ENCODE measurements at regions not wholly inside any gene's neighbourhood (a gene's known extent, or its start where the extent isn't known, plus 50 kb on each side); places are given as distances from the start of the nearest gene placed in this dataset.

DNA sequence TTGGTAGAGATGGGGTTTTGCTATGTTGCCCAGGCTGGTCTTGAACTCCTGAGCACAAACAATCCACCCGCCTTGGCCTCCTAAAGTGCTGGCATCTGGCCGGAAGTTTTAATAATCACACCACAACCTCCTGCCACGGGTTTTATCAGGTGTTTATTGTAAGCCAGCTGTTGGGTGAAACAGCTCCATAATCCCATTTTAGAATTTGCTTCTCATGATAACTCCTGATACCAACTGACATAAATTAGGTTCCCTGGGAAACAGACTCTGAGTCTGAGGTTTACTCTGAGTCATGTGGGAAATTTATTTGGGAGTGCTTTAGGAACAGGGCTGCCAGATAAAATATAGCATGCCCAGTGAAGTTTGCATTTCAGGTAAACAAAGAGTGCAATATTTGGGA, 122.6 kb upstream of the MED13 start:
- Mint-ChIP-seq H3K27me3 (ENCODE audit: low read depth) (no peaks in the 10 kb centered on the region), H3K4me3 (no peak overlapping the region), H3K9me3 (peaks cover 3% of the 10 kb centered on the region), H3K36me3 (ENCODE audit: low read depth) (no peaks in the 10 kb centered on the region), H3K27ac (ENCODE audit: unreplicated experiment) (no peak overlapping the region), H3K4me1 (peaks cover 25% of the 10 kb centered on the region)
- TF ChIP-seq, protein P1, sequence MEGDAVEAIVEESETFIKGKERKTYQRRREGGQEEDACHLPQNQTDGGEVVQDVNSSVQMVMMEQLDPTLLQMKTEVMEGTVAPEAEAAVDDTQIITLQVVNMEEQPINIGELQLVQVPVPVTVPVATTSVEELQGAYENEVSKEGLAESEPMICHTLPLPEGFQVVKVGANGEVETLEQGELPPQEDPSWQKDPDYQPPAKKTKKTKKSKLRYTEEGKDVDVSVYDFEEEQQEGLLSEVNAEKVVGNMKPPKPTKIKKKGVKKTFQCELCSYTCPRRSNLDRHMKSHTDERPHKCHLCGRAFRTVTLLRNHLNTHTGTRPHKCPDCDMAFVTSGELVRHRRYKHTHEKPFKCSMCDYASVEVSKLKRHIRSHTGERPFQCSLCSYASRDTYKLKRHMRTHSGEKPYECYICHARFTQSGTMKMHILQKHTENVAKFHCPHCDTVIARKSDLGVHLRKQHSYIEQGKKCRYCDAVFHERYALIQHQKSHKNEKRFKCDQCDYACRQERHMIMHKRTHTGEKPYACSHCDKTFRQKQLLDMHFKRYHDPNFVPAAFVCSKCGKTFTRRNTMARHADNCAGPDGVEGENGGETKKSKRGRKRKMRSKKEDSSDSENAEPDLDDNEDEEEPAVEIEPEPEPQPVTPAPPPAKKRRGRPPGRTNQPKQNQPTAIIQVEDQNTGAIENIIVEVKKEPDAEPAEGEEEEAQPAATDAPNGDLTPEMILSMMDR (conservative IDR thresholded peaks at IDR 0.05) = no peak
- no peak for DNase-seq (ENCODE audit: low read depth, low spot score)

DNA sequence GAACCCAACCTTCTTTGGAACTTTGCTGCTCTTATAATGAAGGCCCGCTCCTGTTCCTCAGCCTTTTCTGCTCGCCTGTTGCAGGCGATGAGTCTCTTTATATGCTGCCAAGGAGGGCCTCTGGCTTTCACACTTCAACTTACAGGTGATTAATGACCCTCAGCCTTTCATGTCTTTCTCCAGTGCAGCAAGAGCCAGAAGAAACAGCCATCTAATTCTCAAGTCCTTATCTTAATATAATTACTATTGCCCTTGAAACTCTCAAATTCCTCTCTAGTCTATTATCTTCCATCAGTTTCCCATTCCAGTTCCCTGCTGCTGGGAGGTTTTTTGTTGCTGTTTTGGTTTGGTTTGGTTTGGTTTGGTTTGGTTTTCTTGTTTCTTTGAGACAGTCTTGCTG, 121.8 kb upstream of the MED13 start:
- Mint-ChIP-seq H3K27ac (ENCODE audit: unreplicated experiment) (no peak overlapping the region), H3K27me3 (ENCODE audit: low read depth) (no peaks in the 10 kb centered on the region), H3K9me3 (peaks cover 3% of the 10 kb centered on the region), H3K4me1 (peaks cover 20% of the 10 kb centered on the region), H3K4me3 (no peak overlapping the region), H3K36me3 (ENCODE audit: low read depth) (no peaks in the 10 kb centered on the region)
- TF ChIP-seq, protein P1 (conservative IDR thresholded peaks at IDR 0.05) = no peak
- DNase-seq (ENCODE audit: low read depth, low spot score) = no peak

DNA sequence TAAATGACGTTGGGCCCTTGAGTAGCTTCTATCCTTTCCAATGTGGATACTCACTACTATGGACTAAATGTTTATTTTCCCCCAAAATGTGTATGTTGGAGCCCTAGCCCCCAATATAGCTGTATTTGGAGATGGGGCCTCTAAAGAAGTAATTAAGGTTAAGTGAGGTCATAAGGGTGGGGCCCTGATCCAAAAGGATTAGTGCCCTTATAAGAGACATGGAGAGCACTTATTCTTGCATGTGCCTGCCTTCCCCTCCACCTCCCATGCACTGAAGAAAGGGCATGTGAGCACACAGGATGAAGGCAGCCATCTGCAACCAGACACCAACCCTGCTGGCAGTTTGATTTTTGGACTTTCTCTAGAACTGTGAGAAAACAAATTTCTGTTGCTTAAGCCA, 115.7 kb upstream of the MED13 start:
- TF ChIP-seq, protein P1 (conservative IDR thresholded peaks at IDR 0.05) = no peak
- H3K27me3 Mint-ChIP-seq (ENCODE audit: low read depth) = no peaks in the 10 kb centered on the region
- no peak overlapping the region for H3K4me3 Mint-ChIP-seq
- no peak overlapping the region for H3K27ac Mint-ChIP-seq (ENCODE audit: unreplicated experiment)
- no peaks in the 10 kb centered on the region for H3K4me1 Mint-ChIP-seq
- DNase-seq (ENCODE audit: low read depth, low spot score) = no peak
- H3K9me3 Mint-ChIP-seq = peaks cover 6% of the 10 kb centered on the region
- H3K36me3 Mint-ChIP-seq (ENCODE audit: low read depth) = no peaks in the 10 kb centered on the region

DNA sequence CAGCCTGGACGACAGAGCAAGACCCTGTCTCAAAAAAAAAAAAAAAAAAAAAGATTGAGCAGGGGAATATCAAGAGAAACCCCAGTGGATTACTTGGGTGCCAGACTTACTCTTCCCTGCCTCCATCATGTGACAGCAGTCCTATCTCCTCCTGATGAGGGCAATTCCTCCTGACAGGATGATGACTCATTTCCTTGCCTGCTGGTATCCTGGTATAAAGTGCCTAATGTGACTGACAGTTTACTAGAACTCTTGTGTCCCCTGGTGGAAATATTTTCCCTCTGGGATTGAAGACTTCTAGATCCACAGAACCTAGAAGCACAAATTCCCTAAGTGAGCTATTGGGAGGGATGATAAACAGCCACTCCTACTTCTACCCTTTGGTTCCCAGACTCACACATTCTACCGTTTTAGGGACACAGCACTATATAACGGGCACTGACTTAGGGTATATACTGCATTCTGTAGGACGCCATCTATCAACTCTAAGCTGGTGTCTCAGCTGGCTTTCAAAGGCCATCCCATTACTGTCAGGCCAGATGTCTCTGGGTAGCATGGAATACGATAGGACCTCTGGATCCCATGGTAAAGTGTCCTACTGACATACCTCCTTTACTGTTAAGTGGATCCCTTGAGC, 114.6 kb upstream of the MED13 start:
- Mint-ChIP-seq H3K27ac (ENCODE audit: unreplicated experiment) (no peak overlapping the region), H3K36me3 (ENCODE audit: low read depth) (no peaks in the 10 kb centered on the region), H3K27me3 (ENCODE audit: low read depth) (no peaks in the 10 kb centered on the region), H3K9me3 (peaks cover 5% of the 10 kb centered on the region), H3K4me3 (no peak overlapping the region), H3K4me1 (no peaks in the 10 kb centered on the region)
- TF ChIP-seq, protein P1 (conservative IDR thresholded peaks at IDR 0.05) = no peak
- no peak for DNase-seq (ENCODE audit: low read depth, low spot score)

DNA sequence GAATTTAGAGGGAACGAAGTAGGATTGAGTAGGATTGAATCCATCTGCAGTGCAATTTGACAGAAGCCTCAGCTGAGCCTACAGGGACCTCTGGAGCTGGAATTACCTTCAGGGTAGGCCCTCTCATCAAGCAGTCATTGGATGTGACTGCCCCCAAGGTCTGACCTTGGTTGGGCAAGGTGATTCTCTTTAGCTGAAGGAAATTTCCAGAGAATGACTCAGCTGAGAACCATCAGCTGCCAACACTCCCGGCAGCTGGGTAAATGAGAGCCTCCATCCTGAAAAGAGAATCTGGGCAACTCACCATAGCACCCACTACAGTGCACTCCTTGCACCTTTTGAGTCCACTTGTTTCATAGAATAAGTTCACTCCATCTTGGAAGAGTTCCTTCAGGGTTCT, 113.5 kb upstream of the MED13 start:
- no peak overlapping the region for H3K4me3 Mint-ChIP-seq
- DNase-seq (ENCODE audit: low read depth, low spot score) = no peak
- no peaks in the 10 kb centered on the region for H3K27me3 Mint-ChIP-seq (ENCODE audit: low read depth)
- peaks cover 4% of the 10 kb centered on the region for H3K9me3 Mint-ChIP-seq
- no peaks in the 10 kb centered on the region for H3K36me3 Mint-ChIP-seq (ENCODE audit: low read depth)
- TF ChIP-seq, protein P1 (conservative IDR thresholded peaks at IDR 0.05) = no peak
- H3K4me1 Mint-ChIP-seq = no peaks in the 10 kb centered on the region
- no peak overlapping the region for H3K27ac Mint-ChIP-seq (ENCODE audit: unreplicated experiment)

Measured in neural crest cell (in vitro differentiated cells).